ENCODE measurements at regions not wholly inside any gene's neighbourhood (a gene's known extent, or its start where the extent isn't known, plus 50 kb on each side); places are given as distances from the start of the nearest gene placed in this dataset.

DNA sequence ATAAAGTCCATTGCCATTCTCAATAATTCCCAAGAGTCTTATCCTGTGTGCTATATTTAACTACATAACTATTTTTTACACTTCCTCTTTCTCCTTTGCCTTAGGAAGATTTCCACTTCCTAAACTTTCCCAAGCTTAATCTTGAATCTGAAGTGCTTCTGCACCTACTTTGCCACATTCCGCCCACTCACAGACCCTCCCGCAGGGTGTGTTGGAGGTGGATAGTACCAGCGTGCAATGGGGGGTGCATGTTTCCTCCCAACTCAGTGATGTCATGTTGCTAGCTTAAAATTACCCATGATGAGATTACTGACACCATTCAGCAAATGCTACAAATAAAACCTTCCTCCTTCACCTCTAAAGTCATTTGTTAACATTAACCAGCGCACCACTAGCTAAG is 460.2 kb downstream of the NR2F1-AS1 start:
- WGBS, 3 donors = 91 to 94% (median 92%) methylated on average over 4 of the region's 4 CpGs
- intact Hi-C loops (cut with DNase I) = no loop called here
- DNase-seq = no peak

DNA sequence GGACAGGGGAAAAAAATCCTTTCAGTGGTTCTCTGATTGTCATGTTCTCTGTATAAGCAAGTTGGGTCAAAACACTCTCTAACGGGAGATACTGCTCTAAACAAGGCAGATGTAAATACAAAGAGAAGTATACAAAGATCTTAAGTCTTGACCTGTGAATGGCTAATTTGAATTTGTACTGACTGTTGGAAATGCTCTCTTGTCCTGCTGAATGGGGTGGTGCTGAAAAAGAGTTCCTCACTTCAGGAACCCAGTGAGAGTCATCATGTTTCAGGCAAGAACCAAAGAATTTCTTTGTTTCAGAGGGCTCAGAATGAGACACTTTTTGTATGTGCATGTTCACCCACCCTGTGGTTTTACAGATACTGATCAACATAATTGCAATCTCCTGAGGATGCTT is 461.0 kb downstream of the NR2F1-AS1 start:
- WGBS, 3 donors = 88 to 100% (median 95%) methylated on average over 1 of the region's 1 CpG

More for the DNA sequence above, 460.2 kb downstream of the NR2F1-AS1 start:
- H3K4me3 ChIP-seq = no peak overlapping the region
- no peaks in the 10 kb centered on the region for H3K9me3 ChIP-seq
- H3K36me3 ChIP-seq = no peaks in the 10 kb centered on the region
- H3K4me1 ChIP-seq (ENCODE audit: insufficient read depth) = peaks cover 2% of the 10 kb centered on the region
- no peaks in the 10 kb centered on the region for H3K27me3 ChIP-seq
- TF ChIP-seq, protein P1, sequence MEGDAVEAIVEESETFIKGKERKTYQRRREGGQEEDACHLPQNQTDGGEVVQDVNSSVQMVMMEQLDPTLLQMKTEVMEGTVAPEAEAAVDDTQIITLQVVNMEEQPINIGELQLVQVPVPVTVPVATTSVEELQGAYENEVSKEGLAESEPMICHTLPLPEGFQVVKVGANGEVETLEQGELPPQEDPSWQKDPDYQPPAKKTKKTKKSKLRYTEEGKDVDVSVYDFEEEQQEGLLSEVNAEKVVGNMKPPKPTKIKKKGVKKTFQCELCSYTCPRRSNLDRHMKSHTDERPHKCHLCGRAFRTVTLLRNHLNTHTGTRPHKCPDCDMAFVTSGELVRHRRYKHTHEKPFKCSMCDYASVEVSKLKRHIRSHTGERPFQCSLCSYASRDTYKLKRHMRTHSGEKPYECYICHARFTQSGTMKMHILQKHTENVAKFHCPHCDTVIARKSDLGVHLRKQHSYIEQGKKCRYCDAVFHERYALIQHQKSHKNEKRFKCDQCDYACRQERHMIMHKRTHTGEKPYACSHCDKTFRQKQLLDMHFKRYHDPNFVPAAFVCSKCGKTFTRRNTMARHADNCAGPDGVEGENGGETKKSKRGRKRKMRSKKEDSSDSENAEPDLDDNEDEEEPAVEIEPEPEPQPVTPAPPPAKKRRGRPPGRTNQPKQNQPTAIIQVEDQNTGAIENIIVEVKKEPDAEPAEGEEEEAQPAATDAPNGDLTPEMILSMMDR (IDR thresholded peaks at IDR 0.05) = no peak
- TF ChIP-seq POLR2A (IDR thresholded peaks at IDR 0.05) = no peak
- no peak for TF ChIP-seq EP300 (IDR thresholded peaks at IDR 0.05)
- H3K27ac ChIP-seq = no peak overlapping the region

DNA sequence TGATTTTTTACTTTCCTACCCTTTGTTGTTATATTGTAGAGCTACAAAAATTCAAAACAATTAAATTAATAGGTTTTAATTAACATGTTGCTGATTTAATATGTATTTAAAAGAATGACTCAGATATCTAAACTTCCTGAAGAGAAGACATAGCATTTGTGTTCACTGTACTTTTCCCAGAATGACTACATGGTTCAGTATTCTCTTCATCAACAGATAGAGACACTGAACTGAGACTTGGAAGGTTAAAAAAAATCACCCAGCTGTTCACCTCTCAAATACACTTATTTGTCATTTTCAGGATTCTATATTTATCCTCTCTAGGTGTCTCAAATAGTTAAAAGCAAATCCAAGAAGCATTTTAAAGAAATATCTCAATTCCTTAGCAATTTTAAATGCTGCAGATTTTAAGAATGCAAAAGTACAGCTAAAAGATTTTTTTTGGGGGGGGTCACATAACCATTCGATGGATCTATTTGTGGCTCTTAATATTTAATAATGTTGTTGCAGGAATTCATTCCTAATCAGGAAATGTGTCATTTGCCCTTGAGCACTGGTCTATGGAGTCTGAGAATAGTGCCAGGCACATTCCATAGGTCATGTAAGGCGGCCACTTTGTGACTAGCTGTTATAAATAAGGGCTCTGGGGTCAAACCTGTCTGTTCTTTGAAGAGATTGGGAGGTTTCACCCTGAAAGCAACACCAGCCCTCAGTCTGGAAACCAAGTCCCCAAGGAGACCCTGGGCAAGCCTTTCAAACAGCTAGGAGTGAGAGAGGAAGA is 463.1 kb downstream of the NR2F1-AS1 start:
- no peaks in the 10 kb centered on the region for H3K36me3 ChIP-seq
- no peaks in the 10 kb centered on the region for H3K9me3 ChIP-seq
- H3K27me3 ChIP-seq = no peaks in the 10 kb centered on the region
- no peak overlapping the region for H3K27ac ChIP-seq
- TF ChIP-seq EP300 (IDR thresholded peaks at IDR 0.05) (no peak), POLR2A (IDR thresholded peaks at IDR 0.05) (no peak)
- TF ChIP-seq, protein P1 (IDR thresholded peaks at IDR 0.05) = no peak
- no peak overlapping the region for H3K4me3 ChIP-seq
- no peak for DNase-seq
- intact Hi-C loops (cut with DNase I) = no loop called here
- WGBS, 3 donors = 22 to 45% (median 43%) methylated on average over 2 of the region's 2 CpGs
- H3K4me1 ChIP-seq (ENCODE audit: insufficient read depth) = peaks cover 2% of the 10 kb centered on the region

More for the DNA sequence above, 461.0 kb downstream of the NR2F1-AS1 start:
- Histone ChIP-seq H3K27ac (no peak overlapping the region), H3K9me3 (no peaks in the 10 kb centered on the region), H3K4me1 (ENCODE audit: insufficient read depth) (peaks cover 2% of the 10 kb centered on the region), H3K36me3 (no peaks in the 10 kb centered on the region), H3K27me3 (no peaks in the 10 kb centered on the region), H3K4me3 (no peak overlapping the region)
- TF ChIP-seq EP300 (IDR thresholded peaks at IDR 0.05) (no peak), POLR2A (IDR thresholded peaks at IDR 0.05) (no peak)
- TF ChIP-seq, protein P1 (IDR thresholded peaks at IDR 0.05) = no peak
- intact Hi-C loops (cut with DNase I) = no loop called here
- no peak for DNase-seq

DNA sequence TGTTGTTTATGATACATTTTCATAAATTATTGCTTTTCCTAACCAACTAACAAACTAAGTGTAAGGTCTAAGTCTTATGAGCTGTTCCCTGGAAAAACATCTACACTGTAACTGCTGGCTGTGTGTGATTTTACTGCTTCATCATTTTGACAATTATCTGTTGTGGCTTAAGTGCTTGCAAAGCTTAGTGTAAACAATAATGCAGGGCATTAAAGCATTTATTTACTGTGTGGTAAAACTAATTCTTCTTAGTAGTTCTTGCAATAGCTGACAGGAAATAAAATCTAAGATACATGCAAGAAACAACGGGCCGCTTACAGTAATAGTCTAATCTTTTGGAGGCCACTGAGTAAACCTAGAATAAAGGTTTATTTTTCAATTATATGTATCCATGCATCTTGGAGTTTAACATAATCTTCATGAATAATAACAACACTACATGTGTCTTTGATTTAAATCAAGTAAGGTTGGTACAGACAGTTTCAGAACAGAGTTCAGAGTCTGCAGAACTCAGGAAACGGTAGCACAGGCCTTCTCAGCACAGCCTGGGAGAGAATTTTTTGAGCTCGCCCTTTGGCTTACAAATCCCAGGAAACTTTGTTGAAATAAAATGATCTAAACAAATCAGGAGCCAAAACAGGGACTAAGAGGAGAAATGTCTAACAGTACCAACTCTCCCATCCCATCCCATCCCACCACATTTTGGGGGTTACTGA is 473.1 kb downstream of the NR2F1-AS1 start:
- no peaks in the 10 kb centered on the region for H3K9me3 ChIP-seq
- TF ChIP-seq POLR2A (IDR thresholded peaks at IDR 0.05) (no peak), EP300 (IDR thresholded peaks at IDR 0.05) (no peak)
- TF ChIP-seq, protein P1 (IDR thresholded peaks at IDR 0.05) = no peak
- WGBS, 3 donors = 17 to 35% (median 26%) methylated on average over 4 of the region's 4 CpGs
- no peak for DNase-seq
- H3K27ac ChIP-seq = no peak overlapping the region
- no peak overlapping the region for H3K4me3 ChIP-seq
- intact Hi-C loops (cut with DNase I) = no loop called here
- no peaks in the 10 kb centered on the region for H3K36me3 ChIP-seq
- H3K4me1 ChIP-seq (ENCODE audit: insufficient read depth) = peaks cover 6% of the 10 kb centered on the region
- no peaks in the 10 kb centered on the region for H3K27me3 ChIP-seq
